ENCODE measurements at regions not wholly inside any gene's neighbourhood (a gene's known extent, or its start where the extent isn't known, plus 50 kb on each side); places are given as distances from the start of the nearest gene placed in this dataset.

GRCh38 chr14:28690029-28690692, 76.4 kb upstream of the FOXG1 start:
- TF ChIP-seq, protein P1, sequence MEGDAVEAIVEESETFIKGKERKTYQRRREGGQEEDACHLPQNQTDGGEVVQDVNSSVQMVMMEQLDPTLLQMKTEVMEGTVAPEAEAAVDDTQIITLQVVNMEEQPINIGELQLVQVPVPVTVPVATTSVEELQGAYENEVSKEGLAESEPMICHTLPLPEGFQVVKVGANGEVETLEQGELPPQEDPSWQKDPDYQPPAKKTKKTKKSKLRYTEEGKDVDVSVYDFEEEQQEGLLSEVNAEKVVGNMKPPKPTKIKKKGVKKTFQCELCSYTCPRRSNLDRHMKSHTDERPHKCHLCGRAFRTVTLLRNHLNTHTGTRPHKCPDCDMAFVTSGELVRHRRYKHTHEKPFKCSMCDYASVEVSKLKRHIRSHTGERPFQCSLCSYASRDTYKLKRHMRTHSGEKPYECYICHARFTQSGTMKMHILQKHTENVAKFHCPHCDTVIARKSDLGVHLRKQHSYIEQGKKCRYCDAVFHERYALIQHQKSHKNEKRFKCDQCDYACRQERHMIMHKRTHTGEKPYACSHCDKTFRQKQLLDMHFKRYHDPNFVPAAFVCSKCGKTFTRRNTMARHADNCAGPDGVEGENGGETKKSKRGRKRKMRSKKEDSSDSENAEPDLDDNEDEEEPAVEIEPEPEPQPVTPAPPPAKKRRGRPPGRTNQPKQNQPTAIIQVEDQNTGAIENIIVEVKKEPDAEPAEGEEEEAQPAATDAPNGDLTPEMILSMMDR (IDR thresholded peaks at IDR 0.05; ENCODE audit: poor library complexity, severe bottlenecking) = no peak
- TF ChIP-seq EZH2 (IDR thresholded peaks at IDR 0.05; ENCODE audit: borderline replicate concordance, insufficient read depth, low read length, poor library complexity, severe bottlenecking) (no peak), MXI1 (conservative IDR thresholded peaks at IDR 0.05; ENCODE audit: poor library complexity, severe bottlenecking) (no peak), TAF1 (IDR thresholded peaks at IDR 0.05; ENCODE audit: low read depth) (no peak)
- TF ChIP-seq, protein P2, sequence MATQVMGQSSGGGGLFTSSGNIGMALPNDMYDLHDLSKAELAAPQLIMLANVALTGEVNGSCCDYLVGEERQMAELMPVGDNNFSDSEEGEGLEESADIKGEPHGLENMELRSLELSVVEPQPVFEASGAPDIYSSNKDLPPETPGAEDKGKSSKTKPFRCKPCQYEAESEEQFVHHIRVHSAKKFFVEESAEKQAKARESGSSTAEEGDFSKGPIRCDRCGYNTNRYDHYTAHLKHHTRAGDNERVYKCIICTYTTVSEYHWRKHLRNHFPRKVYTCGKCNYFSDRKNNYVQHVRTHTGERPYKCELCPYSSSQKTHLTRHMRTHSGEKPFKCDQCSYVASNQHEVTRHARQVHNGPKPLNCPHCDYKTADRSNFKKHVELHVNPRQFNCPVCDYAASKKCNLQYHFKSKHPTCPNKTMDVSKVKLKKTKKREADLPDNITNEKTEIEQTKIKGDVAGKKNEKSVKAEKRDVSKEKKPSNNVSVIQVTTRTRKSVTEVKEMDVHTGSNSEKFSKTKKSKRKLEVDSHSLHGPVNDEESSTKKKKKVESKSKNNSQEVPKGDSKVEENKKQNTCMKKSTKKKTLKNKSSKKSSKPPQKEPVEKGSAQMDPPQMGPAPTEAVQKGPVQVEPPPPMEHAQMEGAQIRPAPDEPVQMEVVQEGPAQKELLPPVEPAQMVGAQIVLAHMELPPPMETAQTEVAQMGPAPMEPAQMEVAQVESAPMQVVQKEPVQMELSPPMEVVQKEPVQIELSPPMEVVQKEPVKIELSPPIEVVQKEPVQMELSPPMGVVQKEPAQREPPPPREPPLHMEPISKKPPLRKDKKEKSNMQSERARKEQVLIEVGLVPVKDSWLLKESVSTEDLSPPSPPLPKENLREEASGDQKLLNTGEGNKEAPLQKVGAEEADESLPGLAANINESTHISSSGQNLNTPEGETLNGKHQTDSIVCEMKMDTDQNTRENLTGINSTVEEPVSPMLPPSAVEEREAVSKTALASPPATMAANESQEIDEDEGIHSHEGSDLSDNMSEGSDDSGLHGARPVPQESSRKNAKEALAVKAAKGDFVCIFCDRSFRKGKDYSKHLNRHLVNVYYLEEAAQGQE (IDR thresholded peaks at IDR 0.05; ENCODE audit: borderline replicate concordance) = no peak
